ENCODE measurements at regions not wholly inside any gene's neighbourhood (a gene's known extent, or its start where the extent isn't known, plus 50 kb on each side); places are given as distances from the start of the nearest gene placed in this dataset.

- TF ChIP-seq CTCF (IDR thresholded peaks at IDR 0.05; ENCODE audit: low read depth, low read length) (no peak), MYC (IDR thresholded peaks at IDR 0.05; ENCODE audit: low read depth, low read length) (no peak)
These were observed 159.2 kb upstream of the SLC38A2 start for GRCh38 chr12:46531804-46532203.

Measured in NB4 (cell line).